HCT116 (cell line): ENCODE measurements at regions not wholly inside any gene's neighbourhood (a gene's known extent, or its start where the extent isn't known, plus 50 kb on each side); places are given as distances from the start of the nearest gene placed in this dataset.

ENCODE experiments used
- ATAC-seq: fragments of 200-7000 bp; cut with Tn5 transposase; 2 replicates; pipeline ENCODE4 v1.9.1; 2020; ENCODE audit warnings: mild to moderate bottlenecking, moderate library complexity
- BruUV-seq: library from RNA; stranded (reverse); fragments of 400-500 nt; replicated peaks from 2 replicates; lab custom pipeline; 2021; lab: Mats Ljungman, UMichigan
- CTCF ChIA-PET: fragments of 300-600 bp; sonication (Branson Sonifier 250); formaldehyde crosslinking; loops from one replicate; lab custom pipeline; 2021; ENCODE audit warnings: antibody characterized with exemption; lab: Charles Lee
- POLR2A ChIA-PET: fragments of 300-600, 350-600 bp; sonication (Branson Sonifier 250); formaldehyde crosslinking; loops from one replicate; lab custom pipeline; 2021; ENCODE audit warnings: antibody characterized with exemption; lab: Charles Lee
- RAD21 ChIA-PET, 2 experiments: fragments of 300-600 bp; sonication (Branson Sonifier 250); formaldehyde crosslinking; loops; one replicate each; lab custom pipeline; 2023; ENCODE audit warnings: low total read pairs in 2 of 2; ENCODE audit not compliant: uncharacterized antibody in 2 of 2, unreplicated experiment in 2 of 2, low non-redundant PET in 1 of 2; lab: Charles Lee
- DNase-seq: peaks from one replicate; pipeline ENCODE4 v3.0.0-alpha.2; 2010; ENCODE audit warnings: low read depth, low spot score
- H2AFZ ChIP-seq: fragments of 200-600 bp; shearing (Covaris generic), sonication (generic); 2 replicates; pipeline ENCODE4 v1.6.1; 2017; ENCODE audit warnings: low read depth, mixed run types, mixed read lengths, antibody characterized with exemption, low read length; ENCODE audit not compliant: poor library complexity, severe bottlenecking
- H3K27ac ChIP-seq: 2 replicates; pipeline ENCODE4 v1.5.1; 2012; ENCODE audit warnings: low read depth, low read length
- H3K27me3 ChIP-seq: fragments of 200-600 bp; sonication (generic); 2 replicates; pipeline ENCODE4 v1.6.1; 2016; ENCODE audit warnings: mixed run types, low read length, mixed read lengths; ENCODE audit not compliant: insufficient read depth
- H3K36me3 ChIP-seq, 2 experiments: fragments of 200-500 bp in 1 of 2; fragments of 200-600 bp in 1 of 2; sonication (Bioruptor generic) in 1 of 2; sonication (generic) in 1 of 2; 2 replicates each; pipeline versions ENCODE4 v1.5.1 to v1.6.1; 2014 to 2016; ENCODE audit warnings: low read length in 2 of 2, inconsistent platforms in 1 of 2, mixed read lengths in 1 of 2, mixed run types in 1 of 2; ENCODE audit not compliant: insufficient read depth in 2 of 2, control insufficient read depth in 1 of 2
- H3K4me1 ChIP-seq, 2 experiments: fragments of 200-600 bp in 1 of 2; sonication (generic) in 1 of 2; 2 replicates each; pipeline versions ENCODE4 v1.5.1 to v1.6.1; 2012 to 2017; ENCODE audit warnings: low read length in 2 of 2, inconsistent platforms in 1 of 2, mild to moderate bottlenecking in 1 of 2, mixed read lengths in 1 of 2, mixed run types in 1 of 2, moderate library complexity in 1 of 2; ENCODE audit not compliant: insufficient read depth in 2 of 2, control insufficient read depth in 1 of 2
- H3K4me2 ChIP-seq: fragments of 200-600 bp; sonication (generic); 2 replicates; pipeline ENCODE4 v1.6.1; 2017; ENCODE audit warnings: mixed run types, low read length, mixed read lengths
- H3K4me3 ChIP-seq, 2 experiments: fragments of 200-600 bp in 1 of 2; sonication (generic) in 1 of 2; replicated peaks in 1 of 2; 2 replicates each; pipeline ENCODE4 v1.5.1; 2011 to 2016; ENCODE audit warnings: low read length in 2 of 2, control low read depth in 1 of 2, low read depth in 1 of 2, mild to moderate bottlenecking in 1 of 2, mixed read lengths in 1 of 2, mixed run types in 1 of 2
- H3K79me2 ChIP-seq: fragments of 200-600 bp; sonication (generic); 2 replicates; pipeline ENCODE4 v1.6.1; 2017; ENCODE audit warnings: mild to moderate bottlenecking, mixed run types, low read length, moderate library complexity, mixed read lengths; ENCODE audit not compliant: insufficient read depth
- H3K9ac ChIP-seq: fragments of 200-600 bp; sonication (generic); 2 replicates; pipeline ENCODE4 v1.6.1; 2016; ENCODE audit warnings: low read length, mixed read lengths
- H3K9me2 ChIP-seq: fragments of 200-600 bp; sonication (generic), shearing (Covaris generic); 2 replicates; pipeline ENCODE4 v1.6.1; 2017; ENCODE audit warnings: mixed run types, mild to moderate bottlenecking, moderate library complexity; ENCODE audit not compliant: insufficient read depth
- H3K9me3 ChIP-seq, 2 experiments: fragments of 200-500 bp in 1 of 2; fragments of 200-600 bp in 1 of 2; sonication (Bioruptor generic) in 1 of 2; sonication (generic) in 1 of 2; 2 replicates each; pipeline ENCODE4 v1.6.1; 2014 to 2017; ENCODE audit warnings: low read length in 2 of 2, mixed read lengths in 2 of 2, inconsistent platforms in 1 of 2, low read depth in 1 of 2, mild to moderate bottlenecking in 1 of 2, mixed run types in 1 of 2, moderate library complexity in 1 of 2; ENCODE audit not compliant: control insufficient read depth in 1 of 2, insufficient read depth in 1 of 2
- H4K20me1 ChIP-seq: fragments of 200-600 bp; sonication (generic), shearing (Covaris generic); 2 replicates; pipeline ENCODE4 v1.6.1; 2017; ENCODE audit warnings: mixed run types, mild to moderate bottlenecking, moderate library complexity; ENCODE audit not compliant: insufficient read depth
- ATF3 ChIP-seq: IDR thresholded peaks from 2 replicates; pipeline ENCODE4 v1.6.1; 2012
- CEBPB ChIP-seq: IDR thresholded peaks from 2 replicates; pipeline ENCODE4 v1.6.1; 2012; ENCODE audit warnings: low read depth
- CTCF ChIP-seq, 3 experiments: fragments of 200-600 bp in 1 of 3; sonication (generic) in 1 of 3; IDR thresholded peaks in 2 of 3; conservative IDR thresholded peaks in 1 of 3; 2 replicates each; pipeline ENCODE4 v1.5.1; 2012 to 2017; ENCODE audit warnings: low read depth in 2 of 3, low read length in 2 of 3, antibody characterized with exemption in 1 of 3, borderline replicate concordance in 1 of 3, control low read depth in 1 of 3, mild to moderate bottlenecking in 1 of 3, mixed read lengths in 1 of 3, mixed run types in 1 of 3, moderate library complexity in 1 of 3; ENCODE audit not compliant: insufficient read depth in 1 of 3
- EGR1 ChIP-seq: IDR thresholded peaks from 2 replicates; pipeline ENCODE4 v1.6.1; 2012; ENCODE audit warnings: low read depth
- ELF1 ChIP-seq: IDR thresholded peaks from 2 replicates; pipeline ENCODE4 v1.6.1; 2012; ENCODE audit warnings: low read depth, borderline replicate concordance
- EZH2phosphoT487 ChIP-seq: fragments of 200-600 bp; IDR thresholded peaks from 2 replicates; pipeline ENCODE4 v1.6.1; 2018; ENCODE audit warnings: antibody characterized with exemption, borderline replicate concordance
- FOSL1 ChIP-seq: IDR thresholded peaks from 2 replicates; pipeline ENCODE4 v1.6.1; 2012; ENCODE audit warnings: low read depth
- JUND ChIP-seq: IDR thresholded peaks from 2 replicates; pipeline ENCODE4 v1.6.1; 2012
- POLR2A ChIP-seq: IDR thresholded peaks from 2 replicates; pipeline ENCODE4 v1.7.0; 2011; ENCODE audit warnings: borderline replicate concordance; ENCODE audit not compliant: insufficient read depth, insufficient read length; ENCODE audit errors: extremely low read depth
- POLR2AphosphoS5 ChIP-seq: IDR thresholded peaks from 2 replicates; pipeline ENCODE4 v1.6.1; 2011; ENCODE audit warnings: mild to moderate bottlenecking, low read depth, low read length, moderate library complexity
- RAD21 ChIP-seq: IDR thresholded peaks from 2 replicates; pipeline ENCODE4 v1.6.1; 2012; ENCODE audit warnings: low read depth, mild to moderate bottlenecking
- REST ChIP-seq: IDR thresholded peaks from 2 replicates; pipeline ENCODE4 v1.6.1; 2012; ENCODE audit warnings: low read depth
- SIN3A ChIP-seq: IDR thresholded peaks from 2 replicates; pipeline ENCODE4 v1.6.1; 2012; ENCODE audit warnings: low read depth
- SP1 ChIP-seq: IDR thresholded peaks from 2 replicates; pipeline ENCODE4 v1.6.1; 2012; ENCODE audit warnings: low read depth
- TCF7L2 ChIP-seq: IDR thresholded peaks from 2 replicates; pipeline ENCODE4 v1.7.0; 2011; ENCODE audit warnings: borderline replicate concordance, inconsistent platforms; ENCODE audit not compliant: insufficient read depth, insufficient read length; ENCODE audit errors: extremely low read depth
- YY1 ChIP-seq: IDR thresholded peaks from 2 replicates; pipeline ENCODE4 v1.6.1; 2011; ENCODE audit warnings: low read length, low read depth, moderate library complexity, mild to moderate bottlenecking; ENCODE audit not compliant: insufficient replicate concordance; ENCODE audit errors: extremely low read depth
- ZBTB33 ChIP-seq: IDR thresholded peaks from 2 replicates; pipeline ENCODE4 v1.6.1; 2011; ENCODE audit warnings: mild to moderate bottlenecking, low read length, moderate library complexity; ENCODE audit not compliant: insufficient replicate concordance; ENCODE audit errors: extremely low read depth
- ZFX ChIP-seq: fragments of 450-650 bp; IDR thresholded peaks from 2 replicates; pipeline ENCODE4 v1.6.1; 2017
- intact Hi-C: fragments of 100-400 bp; cut with micrococcal nuclease; formaldehyde crosslinking; loops from 2 replicates; pipeline ENCODE4 v1.10.0; 2022

- no TSS peak for BruUV-seq
- intact Hi-C loops = no loop called here
- H3K9me3 ChIP-seq = no peaks in the 10 kb centered on the region
- no peaks in the 10 kb centered on the region for H3K27me3 ChIP-seq
- no peaks in the 10 kb centered on the region for H4K20me1 ChIP-seq
- H3K9me2 ChIP-seq = no peaks in the 10 kb centered on the region
- H3K79me2 ChIP-seq = no peaks in the 10 kb centered on the region
- no peaks in the 10 kb centered on the region for H3K36me3 ChIP-seq
- TF ChIP-seq ATF3 (no peak), CEBPB (no peak), EZH2phosphoT487 (no peak), RAD21 (no peak), JUND (no peak), SP1 (no peak), REST (no peak), SIN3A (no peak), ZBTB33 (no peak), ELF1 (no peak), TCF7L2 (no peak), CTCF (IDR thresholded peaks at IDR 0.05 in 2 of 3, conservative IDR thresholded peaks at IDR 0.05 in 1 of 3; ENCODE audit: borderline replicate concordance in 1 of 3, insufficient read depth in 1 of 3, low read depth in 2 of 3, low read length in 2 of 3) (no peak), FOSL1 (no peak), EGR1 (no peak), YY1 (no peak), POLR2A (no peak), ZFX (no peak), POLR2AphosphoS5 (no peak)
- ChIA-PET POLR2A (no interaction called here), RAD21 (no interaction called here), CTCF (no interaction called here)
- H3K27ac ChIP-seq = no peak overlapping the region
- no peak overlapping the region for H3K4me3 ChIP-seq
- no peak for DNase-seq
- H2AFZ ChIP-seq = no peak overlapping the region
- no peaks in the 10 kb centered on the region for H3K4me1 ChIP-seq
- no peak for ATAC-seq
- no peak overlapping the region for H3K9ac ChIP-seq
- no peak overlapping the region for H3K4me2 ChIP-seq
Observed at GRCh38 chr4:17128268-17128667, 229.8 kb upstream of the LDB2 start.
